Umbilical cord (tissue), 1 donor: ENCODE measurements at regions not wholly inside any gene's neighbourhood (a gene's known extent, or its start where the extent isn't known, plus 50 kb on each side); places are given as distances from the start of the nearest gene placed in this dataset.
"Not testable (repeated sequence)": the region's sequence is repeated elsewhere in the genome, so short reads cannot be mapped to it uniquely, and the experiment has no call there.

ENCODE experiments used
- DNase-seq: peaks from one replicate; pipeline ENCODE4 v3.0.0-alpha.2; 2015; ENCODE audit warnings: low spot score

DNA sequence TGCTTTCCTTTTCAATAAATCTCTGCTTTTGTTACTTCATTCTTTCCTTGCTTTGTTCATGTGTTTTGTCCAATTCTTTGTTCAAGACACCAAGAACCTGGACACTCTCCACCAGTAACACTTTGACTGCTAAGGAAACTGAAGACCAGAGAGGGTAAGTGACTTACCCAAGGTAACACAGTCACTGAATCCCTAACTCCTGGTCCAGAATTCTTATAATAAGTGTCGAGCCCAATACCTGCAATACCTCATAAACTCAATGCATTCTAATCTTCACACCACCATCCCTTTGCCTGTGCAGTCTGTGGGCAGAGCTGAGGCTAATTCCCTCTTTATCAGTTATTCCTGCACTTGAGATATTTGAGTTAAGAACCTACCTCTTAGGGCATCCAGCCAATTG, 237.8 kb downstream of the UACA start:
- DNase-seq = no peak

DNA sequence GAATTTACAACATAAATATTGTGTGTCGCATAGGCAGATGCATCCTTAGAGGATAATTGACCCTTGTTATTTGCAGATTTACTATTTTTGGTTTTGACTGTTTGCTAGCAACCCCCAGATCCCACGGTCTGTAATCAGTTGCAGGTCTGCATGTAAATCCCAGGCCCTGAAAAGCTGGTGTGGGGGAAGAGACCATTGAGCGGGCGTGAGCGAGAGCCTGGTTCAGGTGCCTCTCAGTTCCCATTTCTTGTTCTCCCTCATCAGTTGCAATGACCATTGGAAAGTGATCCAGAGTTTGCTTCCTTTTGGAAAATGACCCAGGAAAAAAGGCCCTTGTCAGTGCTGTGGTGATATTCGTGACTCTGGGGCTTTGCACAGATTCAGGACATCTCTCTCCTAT, 238.9 kb downstream of the UACA start:
- no peak for DNase-seq

DNA sequence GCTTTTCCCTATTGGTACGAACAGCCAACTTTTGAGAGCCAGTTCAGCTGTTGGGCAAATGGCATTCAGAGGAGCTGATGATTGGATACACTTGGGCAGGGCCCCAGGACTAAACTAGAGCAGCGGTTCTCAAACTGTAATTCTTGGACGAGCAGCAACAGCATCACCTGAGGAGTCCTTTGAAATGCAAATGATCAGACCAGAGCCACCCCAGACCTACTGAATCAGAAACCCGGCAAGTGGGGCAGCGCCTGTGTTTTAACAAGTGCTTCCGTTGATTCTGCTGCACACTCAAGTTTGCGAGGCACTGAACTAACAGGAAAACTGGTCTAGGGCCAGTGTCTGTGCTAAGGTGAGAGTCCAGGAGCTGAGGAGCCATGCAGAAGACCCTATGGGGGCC, 239.7 kb downstream of the UACA start:
- no peak for DNase-seq

DNA sequence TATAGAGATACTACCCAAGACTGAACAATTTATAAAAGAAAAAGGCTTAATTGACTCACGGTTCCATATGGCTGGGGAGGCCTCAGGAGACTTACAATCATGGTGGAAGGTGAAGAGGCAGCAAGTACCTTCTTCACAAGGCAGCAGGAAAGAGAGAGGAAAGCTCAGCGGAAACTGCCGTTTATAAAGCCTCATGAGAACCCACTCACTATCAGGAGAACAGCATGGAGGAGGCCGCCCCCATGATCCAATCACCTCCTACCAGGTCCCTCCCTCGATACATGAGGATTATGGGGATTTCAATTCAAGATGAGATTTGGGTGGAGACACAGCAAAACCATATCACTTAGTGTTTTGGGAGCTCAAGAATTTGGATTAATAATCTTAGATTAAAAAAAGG, 240.2 kb downstream of the UACA start:
- no peak for DNase-seq

DNA sequence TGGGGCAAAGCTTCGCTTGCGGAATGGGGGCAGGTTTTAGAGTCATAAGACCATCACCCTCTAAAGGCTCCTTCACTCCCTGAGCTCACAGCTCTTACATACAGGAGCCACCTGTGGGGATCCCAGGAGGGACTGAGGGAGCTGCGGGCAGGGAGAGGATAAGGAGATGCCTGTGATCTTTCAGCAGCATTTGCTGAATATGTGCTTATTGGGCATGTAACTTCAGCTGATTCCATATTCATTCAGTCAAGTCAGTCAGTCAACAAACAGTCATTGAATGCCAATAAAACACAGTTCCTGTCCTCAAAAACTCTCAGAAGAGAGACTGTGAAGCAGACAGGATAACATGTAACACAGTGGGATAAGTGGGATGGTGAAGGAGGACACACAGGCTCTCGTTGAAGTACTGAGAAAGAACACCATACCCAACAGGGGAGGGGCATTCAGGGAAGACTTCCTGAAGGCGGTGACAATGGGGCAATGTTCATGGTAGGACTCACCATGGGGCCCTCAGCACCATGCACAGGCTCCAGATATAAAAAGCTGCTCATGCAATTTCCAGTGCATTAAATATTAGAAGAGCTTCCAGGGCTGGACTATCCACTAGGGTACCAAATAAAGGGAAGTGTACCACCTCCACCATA, 240.9 kb downstream of the UACA start:
- DNase-seq = no peak

DNA sequence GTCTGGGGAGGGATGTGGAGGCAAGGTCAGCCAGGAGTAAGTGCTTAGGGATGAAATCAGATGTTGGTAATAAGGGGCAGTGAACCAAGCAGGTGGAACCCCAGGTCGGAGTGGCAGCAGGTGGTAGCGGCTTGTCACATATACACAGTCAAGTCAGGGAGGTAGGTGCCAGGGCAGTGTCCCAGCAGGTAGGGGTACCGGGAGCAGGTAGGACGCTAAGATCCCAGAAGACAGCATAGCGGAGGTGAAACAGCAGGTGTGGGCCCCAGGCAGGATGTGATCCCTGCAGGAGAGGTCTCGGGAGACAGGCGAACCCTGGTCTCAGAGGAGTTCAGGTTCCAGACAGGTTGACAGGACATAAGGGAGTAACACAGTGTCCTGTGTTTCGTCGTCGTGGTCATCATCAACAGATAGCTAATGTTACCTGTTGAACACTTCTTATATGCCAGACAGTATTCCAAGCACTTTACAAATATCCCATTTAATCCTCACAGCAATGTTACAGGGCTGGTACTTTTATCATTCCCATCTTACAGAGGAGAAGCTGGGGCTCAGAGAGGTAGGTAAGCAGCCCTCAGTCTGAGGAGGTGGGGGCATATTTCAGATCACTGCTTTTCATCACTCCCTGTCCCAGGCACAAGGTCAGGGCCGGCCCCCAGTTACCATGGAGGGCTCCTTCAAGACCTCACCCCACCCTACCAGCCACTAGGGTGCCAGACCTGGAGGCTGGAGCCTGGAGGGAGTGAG, 241.6 kb downstream of the UACA start:
- DNase-seq = no peak

DNA sequence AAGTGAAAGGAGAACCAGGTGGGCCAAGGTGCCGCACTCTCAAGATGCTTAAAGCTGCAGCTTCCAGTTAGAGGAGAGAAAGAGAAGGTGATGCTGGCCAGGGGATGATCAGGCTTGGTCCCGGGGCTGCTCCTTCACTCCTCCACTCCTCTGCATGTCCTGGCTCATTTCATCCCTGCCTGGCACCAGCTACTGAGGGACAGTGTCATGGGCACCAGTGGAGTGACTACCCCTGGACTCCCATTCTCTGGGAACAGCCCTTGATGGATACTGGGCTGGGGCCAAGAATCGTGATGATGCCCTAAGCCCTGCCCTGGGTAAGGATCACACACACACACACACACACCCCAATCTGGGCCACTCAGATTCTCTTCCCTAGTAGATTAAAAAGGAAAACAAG, 243.7 kb downstream of the UACA start:
- no peak for DNase-seq

DNA sequence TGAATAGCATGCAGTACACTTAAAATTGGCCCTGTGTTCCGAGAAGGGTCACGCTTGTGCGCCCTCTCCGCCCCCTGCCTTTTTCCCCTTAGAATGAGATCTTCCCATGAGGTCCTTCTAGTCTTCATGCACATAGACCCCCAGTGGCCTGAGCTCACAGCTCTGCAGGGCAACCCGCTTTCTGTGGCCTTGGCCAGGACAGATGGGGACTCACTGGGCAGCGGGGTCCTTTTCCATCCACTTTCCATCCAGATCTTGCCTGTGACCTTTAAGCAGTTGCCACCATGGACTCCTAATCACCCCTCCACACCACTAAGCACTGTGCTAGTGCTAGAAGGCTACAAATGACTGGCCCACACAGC, 244.4 kb downstream of the UACA start:
- no peak for DNase-seq

DNA sequence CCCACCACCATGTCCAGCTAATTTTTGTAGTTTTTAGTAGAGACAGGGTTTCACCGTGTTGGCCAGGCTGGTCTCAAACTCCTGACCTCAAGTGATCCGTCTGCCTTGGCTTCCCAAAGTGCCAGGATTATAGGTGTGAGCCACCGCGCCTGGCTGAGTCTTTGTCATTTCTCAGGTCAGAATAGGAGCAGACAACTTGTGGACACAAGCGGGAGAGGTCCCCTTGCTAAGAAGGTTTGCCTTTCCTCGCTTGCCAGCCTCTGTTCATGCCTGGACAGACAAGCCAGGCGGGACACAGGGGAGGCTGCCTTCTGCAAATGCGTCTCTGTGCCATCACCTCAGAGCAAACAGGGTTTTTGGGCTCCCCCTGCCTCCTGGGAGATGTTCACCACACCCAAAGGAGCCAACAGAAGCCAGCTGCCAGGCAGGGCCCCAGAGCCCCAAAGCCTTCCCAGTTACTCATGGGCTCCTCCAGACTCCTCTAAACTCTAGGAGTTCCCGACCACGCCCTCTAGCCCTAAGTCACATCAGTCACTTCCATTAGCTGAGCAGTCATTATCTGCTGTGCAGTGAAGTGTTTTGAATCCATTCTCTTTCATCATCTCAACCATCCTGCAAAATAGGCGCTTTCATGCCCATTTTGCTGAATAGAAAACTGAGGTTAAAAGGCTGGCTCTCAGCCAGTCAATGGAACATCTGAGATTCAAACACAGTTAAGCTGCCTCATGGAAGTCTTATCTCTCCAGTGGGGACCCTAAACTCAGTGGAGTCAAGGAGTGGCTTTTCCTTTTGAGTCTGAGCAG, 245.0 kb downstream of the UACA start:
- no peak for DNase-seq

DNA sequence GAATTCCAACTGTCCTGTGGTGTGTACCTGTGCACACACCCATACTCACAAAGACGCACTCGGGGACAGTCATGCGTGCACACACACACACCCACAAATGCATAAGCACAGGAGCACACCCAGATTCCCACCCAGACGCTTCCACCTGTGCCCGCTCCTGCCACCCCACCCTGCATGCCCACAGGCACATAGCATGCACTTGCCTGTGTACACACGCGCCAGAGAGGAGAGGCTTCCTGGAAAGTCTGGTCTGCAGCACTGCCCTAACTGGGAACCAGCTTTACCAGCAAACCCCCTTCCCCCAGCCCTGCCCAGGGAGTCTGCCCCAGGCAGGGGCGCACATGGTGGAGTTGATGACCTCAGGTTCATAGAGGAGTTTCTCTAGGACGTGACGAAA, 246.2 kb downstream of the UACA start:
- no peak for DNase-seq

DNA sequence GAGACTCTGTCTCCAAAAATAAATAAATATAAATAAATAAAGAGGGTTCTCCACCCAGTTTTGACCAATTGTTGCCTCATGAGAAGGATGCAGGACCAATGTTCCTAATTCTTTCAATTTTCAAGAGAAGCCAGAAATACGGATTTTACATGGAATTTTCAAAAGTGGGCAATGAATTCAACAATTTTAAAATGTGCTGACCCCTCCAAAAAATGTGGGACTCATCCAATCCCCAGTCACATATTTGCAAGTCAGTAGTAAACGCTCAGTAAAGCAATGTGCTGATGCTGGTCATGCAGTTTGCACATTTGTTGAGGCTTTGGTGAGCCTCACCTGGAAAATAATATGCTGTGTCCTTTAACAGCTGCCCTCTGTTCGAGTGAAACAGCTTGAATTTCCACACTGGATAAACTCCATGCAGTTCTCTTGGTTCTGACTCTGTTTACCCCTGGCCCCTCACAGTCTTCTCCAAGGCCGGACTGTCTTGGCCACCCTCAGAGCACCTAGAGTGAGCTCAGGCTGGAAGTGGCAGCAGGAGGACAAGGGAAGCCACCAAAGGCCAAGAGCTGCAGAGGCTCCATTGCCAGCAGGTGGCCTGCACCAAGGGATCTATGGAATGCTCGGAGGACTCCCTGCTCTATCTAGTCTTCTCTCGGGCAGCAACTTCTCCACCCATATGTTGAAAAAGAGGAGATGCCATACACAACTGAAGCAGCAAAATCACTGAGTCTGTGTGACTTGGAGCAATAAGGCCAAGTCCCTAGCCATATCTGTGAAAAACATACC, 246.8 kb downstream of the UACA start:
- no peak for DNase-seq

DNA sequence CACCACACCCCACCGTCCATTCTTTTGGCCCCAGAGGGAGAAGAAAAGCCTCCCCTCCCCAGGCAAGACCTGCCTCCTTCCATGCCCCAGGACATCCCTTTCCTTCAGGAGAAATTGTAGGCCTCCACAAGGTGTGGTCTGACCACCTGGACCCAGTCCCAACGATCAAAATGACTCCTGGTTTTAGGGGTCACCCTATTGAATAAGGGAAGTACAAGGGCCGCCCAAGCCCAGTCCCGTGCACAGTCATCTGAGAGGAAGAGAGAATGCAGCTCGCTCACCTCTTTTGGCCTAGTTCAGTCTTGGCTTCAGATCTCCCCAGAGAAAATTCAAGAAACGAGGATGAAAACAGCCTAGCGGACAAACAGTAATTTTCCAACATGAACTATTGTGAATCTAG, 249.1 kb downstream of the UACA start:
- no peak for DNase-seq

DNA sequence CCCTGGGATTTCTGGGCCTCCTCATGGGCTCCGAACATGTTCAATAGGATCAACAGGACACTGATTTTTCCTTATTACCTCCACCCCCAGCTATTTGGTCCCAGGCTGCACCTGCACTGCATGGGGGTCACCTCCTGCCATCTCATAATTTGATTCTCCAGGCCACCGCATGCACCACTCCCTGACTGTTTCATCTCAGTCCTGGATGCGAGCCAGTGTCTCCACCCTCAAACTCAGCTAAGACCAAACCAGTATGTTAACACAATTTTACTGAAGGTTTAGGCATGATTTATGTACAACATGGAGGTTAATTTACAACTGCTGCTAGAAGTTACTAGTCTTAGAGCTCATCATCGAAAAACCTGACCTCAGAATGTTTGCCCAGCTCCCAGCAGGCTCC, 249.5 kb downstream of the UACA start:
- no peak for DNase-seq

DNA sequence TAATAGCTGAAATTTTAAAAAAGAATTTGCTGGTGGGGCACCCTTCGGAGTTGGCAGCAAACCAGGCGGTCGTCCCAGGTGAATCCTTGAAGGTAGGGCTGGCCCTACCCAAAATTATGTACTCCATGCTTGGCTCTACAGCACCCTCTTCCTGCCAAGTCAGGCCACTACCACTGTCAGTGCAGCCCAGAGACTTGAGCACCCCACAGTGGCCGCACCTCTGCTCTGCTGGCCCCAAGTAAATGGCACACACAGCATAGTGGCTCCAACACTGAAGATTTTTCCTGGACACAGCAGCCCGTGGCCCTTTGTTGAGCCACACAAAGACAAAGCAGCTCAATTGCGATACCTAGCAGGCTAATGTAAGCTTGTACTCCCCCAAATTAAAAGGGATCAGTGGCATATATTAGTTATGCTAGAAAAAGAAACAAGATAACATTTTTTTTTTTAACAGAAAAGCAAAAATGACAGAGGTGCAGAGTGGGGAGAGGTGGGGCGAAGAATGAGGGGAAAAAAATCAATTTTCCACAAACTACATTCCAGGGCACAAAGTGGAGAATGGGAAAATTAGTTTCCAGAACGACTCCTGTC, 250.5 kb downstream of the UACA start:
- no peak for DNase-seq

DNA sequence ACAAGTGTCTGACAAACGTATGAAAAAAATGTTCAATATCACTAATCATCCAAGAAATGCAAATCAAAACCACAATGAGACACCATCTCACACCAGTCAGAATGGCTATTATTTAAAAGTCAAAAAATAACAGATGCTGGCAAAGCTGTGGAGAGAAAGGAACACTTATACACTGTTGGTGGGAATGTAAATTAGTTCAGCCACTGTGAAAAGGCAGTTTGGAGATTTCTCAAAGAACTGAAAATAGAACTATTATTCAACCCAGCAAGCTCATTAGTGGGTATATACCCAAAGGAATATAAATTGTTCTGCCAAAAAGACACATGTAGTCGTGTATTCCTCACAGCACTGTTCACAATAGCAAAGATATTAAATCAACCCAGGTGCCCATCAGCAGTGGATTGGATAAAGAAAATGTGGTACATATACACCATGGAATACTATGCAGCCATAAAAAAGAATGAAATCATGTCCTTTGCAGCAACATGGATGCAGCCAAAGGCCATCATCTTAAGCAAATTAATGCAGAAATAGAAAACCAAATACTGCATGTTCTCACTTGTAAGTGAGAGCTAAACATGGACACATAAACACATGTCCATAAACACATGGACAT, 251.3 kb downstream of the UACA start:
- not testable (repeated sequence) for DNase-seq

DNA sequence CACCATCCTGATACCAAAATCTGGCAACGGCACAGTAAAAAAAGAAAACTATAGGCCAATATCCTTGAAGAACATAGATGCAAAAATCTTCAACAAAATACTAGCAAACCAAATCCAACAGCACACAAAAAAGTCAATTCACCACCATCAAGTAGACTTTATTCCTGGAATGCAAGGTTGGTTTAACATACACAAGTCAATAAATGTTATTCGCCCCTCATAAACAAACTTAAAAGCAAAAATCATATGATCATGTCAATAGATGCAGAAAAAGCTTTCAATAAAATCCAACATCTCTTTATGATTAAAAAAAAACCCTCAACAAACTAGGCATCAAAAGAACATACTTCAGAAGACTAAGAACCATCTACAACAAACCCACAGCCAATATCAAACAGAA, 252.9 kb downstream of the UACA start:
- no peak for DNase-seq

DNA sequence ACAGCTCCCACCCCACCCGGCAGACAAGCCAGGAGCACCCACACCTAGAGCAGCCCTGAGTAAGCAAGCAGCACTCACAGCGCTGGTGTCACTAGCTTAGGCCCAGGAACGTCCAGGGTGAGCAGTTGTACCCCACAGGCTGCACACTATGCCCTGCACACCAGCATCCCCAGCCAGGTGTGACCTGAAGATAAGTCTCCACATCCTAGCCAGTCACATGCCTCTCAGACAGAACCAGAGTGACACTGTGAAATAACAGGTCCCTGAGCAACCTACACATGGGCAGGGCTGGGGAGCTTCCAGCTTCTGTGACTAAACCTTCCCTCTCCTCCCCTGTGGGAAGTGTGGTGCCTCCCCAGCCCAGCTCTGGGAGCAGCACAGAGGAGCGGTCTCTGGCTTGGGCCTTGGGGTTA, 253.6 kb downstream of the UACA start:
- DNase-seq = no peak

DNA sequence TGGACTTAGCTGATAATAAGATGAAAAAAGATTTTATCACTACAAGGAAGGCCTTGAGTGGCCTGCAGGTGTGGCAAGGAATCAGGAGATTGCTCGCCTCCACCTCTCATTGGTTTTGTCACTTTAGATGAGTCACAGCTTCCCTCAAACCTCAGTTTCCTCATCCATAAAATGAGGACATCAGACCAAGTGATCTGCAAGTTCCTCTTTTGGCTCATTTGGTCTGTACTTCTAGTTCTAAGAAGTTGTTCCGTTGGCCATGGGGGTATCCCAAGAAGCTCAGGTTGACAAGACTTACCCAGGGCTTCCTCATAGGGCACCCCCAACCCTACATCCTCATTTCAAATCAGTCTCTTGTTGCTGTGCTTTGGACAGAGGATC, 254.1 kb downstream of the UACA start:
- no peak for DNase-seq

DNA sequence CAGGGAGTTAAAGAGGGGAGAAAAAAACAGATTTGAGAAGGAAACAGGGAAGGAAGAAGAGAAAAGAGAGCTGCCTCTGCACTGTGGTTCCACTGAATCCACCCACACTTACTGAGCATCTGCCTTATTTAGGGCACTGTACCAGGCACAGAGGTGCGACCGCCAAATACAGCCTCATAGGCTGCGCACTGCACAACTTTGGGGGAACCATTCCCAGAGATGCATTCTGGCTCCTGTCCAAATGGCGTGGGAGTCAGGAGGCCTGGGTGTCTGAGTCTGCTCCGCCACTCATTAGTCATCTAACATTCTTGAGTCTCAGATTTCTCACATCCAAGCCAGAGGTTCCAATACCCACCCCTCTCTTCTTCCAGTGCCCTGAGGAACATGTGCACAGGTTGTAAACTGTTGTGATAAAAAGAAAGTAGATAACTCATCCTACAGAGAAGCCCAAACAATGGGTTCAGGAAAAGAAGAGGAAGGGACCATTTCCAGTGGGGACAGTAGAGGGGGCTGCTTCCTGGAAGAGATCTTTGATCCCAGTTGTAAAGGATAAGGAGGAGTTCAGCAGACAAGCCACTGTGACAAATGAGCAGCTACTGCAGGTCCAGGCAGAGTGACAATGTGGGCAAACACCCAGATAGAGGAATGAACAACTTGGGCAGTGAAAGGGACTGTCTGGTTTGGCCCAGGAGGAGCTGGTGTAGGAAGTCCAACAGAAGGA, 254.6 kb downstream of the UACA start:
- peak; percentile 61 for DNase-seq

DNA sequence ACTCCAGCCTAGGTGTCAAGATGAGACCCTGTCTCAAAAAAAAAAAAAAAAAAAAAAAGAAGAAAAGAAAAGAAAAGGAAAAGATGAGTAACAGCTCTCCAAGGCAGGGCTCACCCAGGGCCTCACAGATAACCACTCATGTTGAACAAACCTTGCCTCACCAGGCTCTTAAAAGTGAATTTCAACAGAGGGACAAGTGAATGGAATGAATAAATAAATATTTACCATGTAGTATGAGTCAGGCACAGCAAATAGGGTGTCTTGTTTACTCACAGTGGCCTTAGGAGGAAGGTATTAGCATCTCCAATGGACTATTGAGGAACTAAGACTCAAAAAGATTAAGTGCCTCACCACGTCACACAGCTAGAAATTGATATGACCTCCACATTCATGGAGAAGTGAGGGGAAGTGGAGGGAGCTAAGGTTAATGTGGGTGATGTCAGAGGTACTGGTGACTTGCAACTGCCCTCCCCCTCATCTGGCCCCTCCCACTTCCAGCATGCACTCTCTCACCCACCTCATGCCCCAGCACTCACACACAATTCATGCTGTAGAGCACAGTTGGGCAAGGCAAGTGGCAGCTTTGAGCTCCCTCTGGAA, 255.5 kb downstream of the UACA start:
- DNase-seq = no peak
